Sigmoid colon (tissue), 6 donors: ENCODE measurements at regions not wholly inside any gene's neighbourhood (a gene's known extent, or its start where the extent isn't known, plus 50 kb on each side); places are given as distances from the start of the nearest gene placed in this dataset.

Experiments used
- DNase-seq: peaks from one replicate; pipeline ENCODE4 v3.0.0-alpha.2; 2019
- H3K27ac ChIP-seq, 4 donors: fragments of 200-600 bp; sonication (generic); one replicate each; pipeline ENCODE4 v1.5.1; 2016 to 2019; ENCODE audit warnings: mild to moderate bottlenecking in 1 of 4
- H3K27me3 ChIP-seq, 3 donors: fragments of 200-600 bp; sonication (generic); one replicate each; pipeline ENCODE4 v1.5.1; 2019; ENCODE audit warnings: mild to moderate bottlenecking in 1 of 3
- H3K36me3 ChIP-seq, 4 donors: fragments of 200-600 bp; sonication (generic); one replicate each; pipeline ENCODE4 v1.5.1; 2016 to 2019
- H3K4me1 ChIP-seq, 4 donors: fragments of 200-600 bp; sonication (generic); one replicate each; pipeline ENCODE4 v1.5.1; 2017 to 2019
- H3K4me3 ChIP-seq, 4 donors: fragments of 200-600 bp; sonication (generic); one replicate each; pipeline ENCODE4 v1.5.1; 2017 to 2019; ENCODE audit warnings: mild to moderate bottlenecking in 2 of 4, moderate library complexity in 1 of 4
- H3K9me3 ChIP-seq, 4 donors: fragments of 200-600 bp in 3 of 4; sonication (generic) in 3 of 4; one replicate each; pipeline versions ENCODE4 v1.5.1 to v1.6.1; 2013 to 2019
- CTCF ChIP-seq, 4 experiments: fragments of 450-650 bp in 3 of 4; fragments of 200-600 bp in 1 of 4; IDR thresholded peaks; one replicate each; pipeline ENCODE4 v1.5.1; 2016 to 2019; ENCODE audit warnings: antibody characterized with exemption in 4 of 4, mild to moderate bottlenecking in 3 of 4, moderate library complexity in 2 of 4
- EP300 ChIP-seq, 4 donors: sonication (generic); formaldehyde crosslinking; IDR thresholded peaks; one replicate each; pipeline ENCODE4 v1.6.1; 2017; ENCODE audit warnings: antibody characterized with exemption in 4 of 4
- POLR2A ChIP-seq, 2 donors: fragments of 450-650 bp; IDR thresholded peaks; one replicate each; pipeline ENCODE4 v1.6.1; 2016; ENCODE audit warnings: antibody characterized with exemption in 2 of 2, mild to moderate bottlenecking in 2 of 2, moderate library complexity in 2 of 2
- POLR2AphosphoS5 ChIP-seq, 4 donors: sonication (generic); formaldehyde crosslinking; IDR thresholded peaks; one replicate each; pipeline ENCODE4 v1.6.1; 2017; ENCODE audit warnings: antibody characterized with exemption in 4 of 4
- WGBS, 2 donors: extraction: QIAGEN DNeasy Blood & Tissue Kit; methylation state at CpG; one replicate each; pipeline ENCODE4 v1.1.7; 2013; 5-methylcytosine and 5-hydroxymethylcytosine counted together
- intact Hi-C: fragments of 100-400 bp; cut with DNase I; formaldehyde crosslinking; loops from one replicate; pipeline ENCODE4 v1.15.1; 2023
- donor health status: healthy with polysubstance abuse.
- donor health status: healthy.

- WGBS, 2 donors = 14 to 57% methylated on average over 2 of the region's 2 CpGs
- intact Hi-C loops = no loop called here
Observed at GRCh38 chr5:82386576-82386975, 108.4 kb upstream of the RPS23 start.

GRCh38 chr5:82384034-82384750, 106.0 kb upstream of the RPS23 start:
- no peaks in the 10 kb centered on the region for H3K27me3 ChIP-seq
- no peak for TF ChIP-seq EP300 (IDR thresholded peaks at IDR 0.05)
- no peak for TF ChIP-seq POLR2A (IDR thresholded peaks at IDR 0.05)
- no peak for TF ChIP-seq POLR2AphosphoS5 (IDR thresholded peaks at IDR 0.05)
- intact Hi-C loops = no loop called here
- DNase-seq = no peak
- no peak overlapping the region for H3K4me3 ChIP-seq
- H3K36me3 ChIP-seq = no peaks in the 10 kb centered on the region
- no peaks in the 10 kb centered on the region for H3K9me3 ChIP-seq
- WGBS, 2 donors = 78 to 85% methylated on average over 6 of the region's 6 CpGs
- H3K4me1 ChIP-seq = no peaks in the 10 kb centered on the region
- H3K27ac ChIP-seq = no peak overlapping the region

More at GRCh38 chr5:82386576-82386975, 108.4 kb upstream of the RPS23 start:
- no peak overlapping the region for H3K27ac ChIP-seq
- no peak for DNase-seq
- H3K9me3 ChIP-seq = no peaks in the 10 kb centered on the region
- H3K27me3 ChIP-seq = no peaks in the 10 kb centered on the region
- H3K4me3 ChIP-seq = no peak overlapping the region
- no peaks in the 10 kb centered on the region for H3K36me3 ChIP-seq
- H3K4me1 ChIP-seq = no peaks in the 10 kb centered on the region
- no peak for TF ChIP-seq EP300 (IDR thresholded peaks at IDR 0.05)
- no peak for TF ChIP-seq POLR2AphosphoS5 (IDR thresholded peaks at IDR 0.05)
- TF ChIP-seq CTCF (IDR thresholded peaks at IDR 0.05) = no peak
- no peak for TF ChIP-seq POLR2A (IDR thresholded peaks at IDR 0.05)

GRCh38 chr5:82381591-82381990, 103.4 kb upstream of the RPS23 start:
- Histone ChIP-seq H3K4me3 (no peak overlapping the region), H3K27ac (no peak overlapping the region), H3K27me3 (no peaks in the 10 kb centered on the region), H3K4me1 (no peaks in the 10 kb centered on the region), H3K36me3 (no peaks in the 10 kb centered on the region), H3K9me3 (no peaks in the 10 kb centered on the region)
- WGBS, 2 donors = 93 to 94% methylated on average over 1 of the region's 1 CpG
- DNase-seq = no peak
- intact Hi-C loops = no loop called here
- TF ChIP-seq EP300 (IDR thresholded peaks at IDR 0.05) (no peak), POLR2A (IDR thresholded peaks at IDR 0.05) (no peak), POLR2AphosphoS5 (IDR thresholded peaks at IDR 0.05) (no peak), CTCF (IDR thresholded peaks at IDR 0.05) (no peak)

- H3K27me3 ChIP-seq = no peaks in the 10 kb centered on the region
- H3K4me3 ChIP-seq = no peak overlapping the region
- intact Hi-C loops = no loop called here
- no peaks in the 10 kb centered on the region for H3K9me3 ChIP-seq
- no peaks in the 10 kb centered on the region for H3K4me1 ChIP-seq
- 91 to 92% methylated on average over 2 of the region's 2 CpGs for WGBS, 2 donors
- no peaks in the 10 kb centered on the region for H3K36me3 ChIP-seq
- no peak for TF ChIP-seq CTCF (IDR thresholded peaks at IDR 0.05)
- no peak for TF ChIP-seq EP300 (IDR thresholded peaks at IDR 0.05)
- TF ChIP-seq POLR2A (IDR thresholded peaks at IDR 0.05) = no peak
- TF ChIP-seq POLR2AphosphoS5 (IDR thresholded peaks at IDR 0.05) = no peak
- no peak for DNase-seq
- peak overlapping the region in 1 of 4 donors; percentile 21 for H3K27ac ChIP-seq
Observed at GRCh38 chr5:82376307-82376706, 98.2 kb upstream of the RPS23 start.

GRCh38 chr5:82375488-82376244, 97.5 kb upstream of the RPS23 start:
- TF ChIP-seq POLR2A (IDR thresholded peaks at IDR 0.05) (no peak), CTCF (IDR thresholded peaks at IDR 0.05) (no peak), POLR2AphosphoS5 (IDR thresholded peaks at IDR 0.05) (no peak), EP300 (IDR thresholded peaks at IDR 0.05) (no peak)
- no peaks in the 10 kb centered on the region for H3K36me3 ChIP-seq
- DNase-seq = no peak
- H3K4me1 ChIP-seq = no peaks in the 10 kb centered on the region
- no peaks in the 10 kb centered on the region for H3K27me3 ChIP-seq
- peak overlapping the region in 1 of 4 donors; percentile 21 for H3K27ac ChIP-seq
- no peak overlapping the region for H3K4me3 ChIP-seq
- H3K9me3 ChIP-seq = no peaks in the 10 kb centered on the region
- intact Hi-C loops = no loop called here
- 81 to 85% methylated on average over 5 of the region's 5 CpGs for WGBS, 2 donors
